IPS-18a (cell line): ENCODE measurements at regions not wholly inside any gene's neighbourhood (a gene's known extent, or its start where the extent isn't known, plus 50 kb on each side); places are given as distances from the start of the nearest gene placed in this dataset.
"Not testable (repeated sequence)": the region's sequence is repeated elsewhere in the genome, so short reads cannot be mapped to it uniquely, and the experiment has no call there.

Experiments used
- H3K27ac ChIP-seq: one replicate; pipeline ENCODE4 v1.5.1; 2013; ENCODE audit warnings: low read length
- H3K27me3 ChIP-seq: one replicate; pipeline ENCODE4 v1.6.1; 2013; ENCODE audit warnings: mild to moderate bottlenecking, low read length; ENCODE audit not compliant: control insufficient read depth, insufficient read depth
- H3K36me3 ChIP-seq: one replicate; pipeline ENCODE4 v1.6.1; 2013; ENCODE audit warnings: low read depth, low read length; ENCODE audit not compliant: control insufficient read depth
- H3K4me1 ChIP-seq: one replicate; pipeline ENCODE4 v1.6.1; 2013; ENCODE audit warnings: low read depth, low read length; ENCODE audit not compliant: control insufficient read depth
- H3K4me3 ChIP-seq: one replicate; pipeline ENCODE4 v1.5.1; 2013; ENCODE audit warnings: low read length
- H3K9ac ChIP-seq: one replicate; pipeline ENCODE4 v1.6.1; 2013; ENCODE audit warnings: mild to moderate bottlenecking, low read length, moderate library complexity
- H3K9me3 ChIP-seq: one replicate; pipeline ENCODE4 v1.6.1; 2013; ENCODE audit warnings: low read depth, low read length; ENCODE audit not compliant: control insufficient read depth

- Histone ChIP-seq H3K27me3 (no peaks in the 10 kb centered on the region), H3K4me1 (peaks cover 11% of the 10 kb centered on the region), H3K9ac (no peak overlapping the region), H3K9me3 (no peaks in the 10 kb centered on the region), H3K4me3 (no peak overlapping the region), H3K36me3 (no peaks in the 10 kb centered on the region), H3K27ac (no peak overlapping the region)
These were observed 238.9 kb upstream of the GBE1 start for GRCh38 chr3:82000350-82000749.

GRCh38 chr3:81998907-81999306 is 237.5 kb upstream of the GBE1 start:
- no peak overlapping the region for H3K27ac ChIP-seq
- H3K9me3 ChIP-seq, result no peaks in the 10 kb centered on the region
- no peak overlapping the region for H3K9ac ChIP-seq
- no peaks in the 10 kb centered on the region for H3K36me3 ChIP-seq
- no peaks in the 10 kb centered on the region for H3K27me3 ChIP-seq
- no peaks in the 10 kb centered on the region for H3K4me1 ChIP-seq
- H3K4me3 ChIP-seq, result no peak overlapping the region

- H3K4me3 ChIP-seq, result no peak overlapping the region
- H3K4me1 ChIP-seq, result no peaks in the 10 kb centered on the region
- no peaks in the 10 kb centered on the region for H3K27me3 ChIP-seq
- no peak overlapping the region for H3K27ac ChIP-seq
- H3K9me3 ChIP-seq, result no peaks in the 10 kb centered on the region
- no peak overlapping the region for H3K9ac ChIP-seq
- no peaks in the 10 kb centered on the region for H3K36me3 ChIP-seq
These were observed 236.8 kb upstream of the GBE1 start for GRCh38 chr3:81998139-81998755.

- H3K4me1 ChIP-seq, result no peaks in the 10 kb centered on the region
- no peaks in the 10 kb centered on the region for H3K9me3 ChIP-seq
- no peak overlapping the region for H3K27ac ChIP-seq
- no peaks in the 10 kb centered on the region for H3K36me3 ChIP-seq
- H3K27me3 ChIP-seq, result no peaks in the 10 kb centered on the region
- H3K9ac ChIP-seq, result no peak overlapping the region
- H3K4me3 ChIP-seq, result no peak overlapping the region
These were observed 235.9 kb upstream of the GBE1 start for GRCh38 chr3:81997390-81997789.

- no peaks in the 10 kb centered on the region for H3K27me3 ChIP-seq
- no peak overlapping the region for H3K9ac ChIP-seq
- H3K4me3 ChIP-seq, result no peak overlapping the region
- no peaks in the 10 kb centered on the region for H3K9me3 ChIP-seq
- H3K36me3 ChIP-seq, result no peaks in the 10 kb centered on the region
- no peaks in the 10 kb centered on the region for H3K4me1 ChIP-seq
- no peak overlapping the region for H3K27ac ChIP-seq
These were observed 233.9 kb upstream of the GBE1 start for GRCh38 chr3:81995329-81995728.

- no peaks in the 10 kb centered on the region for H3K9me3 ChIP-seq
- H3K4me3 ChIP-seq, result no peak overlapping the region
- H3K4me1 ChIP-seq, result peaks cover 2% of the 10 kb centered on the region
- H3K36me3 ChIP-seq, result no peaks in the 10 kb centered on the region
- H3K27me3 ChIP-seq, result no peaks in the 10 kb centered on the region
- no peak overlapping the region for H3K27ac ChIP-seq
- H3K9ac ChIP-seq, result no peak overlapping the region
These were observed 228.3 kb upstream of the GBE1 start for GRCh38 chr3:81989758-81990157.

GRCh38 chr3:81989274-81989673 is 227.8 kb upstream of the GBE1 start:
- H3K4me1 ChIP-seq, result peaks cover 2% of the 10 kb centered on the region
- no peak overlapping the region for H3K9ac ChIP-seq
- no peaks in the 10 kb centered on the region for H3K9me3 ChIP-seq
- H3K4me3 ChIP-seq, result no peak overlapping the region
- no peaks in the 10 kb centered on the region for H3K27me3 ChIP-seq
- no peak overlapping the region for H3K27ac ChIP-seq
- H3K36me3 ChIP-seq, result no peaks in the 10 kb centered on the region

GRCh38 chr3:81987412-81987811 is 226.0 kb upstream of the GBE1 start:
- not testable (repeated sequence) for H3K4me1 ChIP-seq, H3K9me3 ChIP-seq, H3K27me3 ChIP-seq, H3K27ac ChIP-seq, H3K36me3 ChIP-seq, H3K9ac ChIP-seq, H3K4me3 ChIP-seq

- Histone ChIP-seq H3K9ac (no peak overlapping the region), H3K27ac (no peak overlapping the region), H3K9me3 (no peaks in the 10 kb centered on the region), H3K4me1 (peaks cover 2% of the 10 kb centered on the region), H3K4me3 (no peak overlapping the region), H3K36me3 (no peaks in the 10 kb centered on the region), H3K27me3 (no peaks in the 10 kb centered on the region)
These were observed 224.7 kb upstream of the GBE1 start for GRCh38 chr3:81985996-81986723.

GRCh38 chr3:81983382-81983781 is 221.9 kb upstream of the GBE1 start:
- peaks cover 2% of the 10 kb centered on the region for H3K4me1 ChIP-seq
- H3K36me3 ChIP-seq, result no peaks in the 10 kb centered on the region
- no peak overlapping the region for H3K9ac ChIP-seq
- H3K9me3 ChIP-seq, result no peaks in the 10 kb centered on the region
- no peak overlapping the region for H3K4me3 ChIP-seq
- H3K27ac ChIP-seq, result no peak overlapping the region
- H3K27me3 ChIP-seq, result no peaks in the 10 kb centered on the region

- Histone ChIP-seq H3K4me1 (no peaks in the 10 kb centered on the region), H3K27me3 (no peaks in the 10 kb centered on the region), H3K4me3 (no peak overlapping the region), H3K27ac (no peak overlapping the region), H3K9me3 (no peaks in the 10 kb centered on the region), H3K9ac (no peak overlapping the region), H3K36me3 (no peaks in the 10 kb centered on the region)
These were observed 219.4 kb upstream of the GBE1 start for GRCh38 chr3:81980596-81981494.
